ENCODE measurements at regions not wholly inside any gene's neighbourhood (a gene's known extent, or its start where the extent isn't known, plus 50 kb on each side); places are given as distances from the start of the nearest gene placed in this dataset.

- H3K27me3 ChIP-seq (replicated peaks in 1 of 2; ENCODE audit: control insufficient read depth in 2 of 2, insufficient read depth in 2 of 2, low read length in 1 of 2): no peaks in the 10 kb centered on the region
- BruUV-seq (replicated peaks): no TSS peak
- ChIA-PET SMC1A (ENCODE audit: uncharacterized antibody, unreplicated experiment) (interaction anchor here (0.7 to 14.2 kb wide), 6 partner anchors 12 to 926 kb away, joined by 3 to 154 read pairs (median 4); partner anchors contain the start of gene PLPP3), CTCF (interaction anchor here (0.7 to 12.9 kb wide), 2 partner anchors 69 to 175 kb away, joined by 3 to 257 read pairs; partner anchors contain the start of gene PLPP3), POLR2A (no interaction called here), RAD21 (ENCODE audit: unreplicated experiment) (interaction anchor here (0.5 to 1.4 kb wide), 3 partner anchors 10 to 173 kb away, joined by 3 to 6 read pairs (median 3); no protein-coding TSS in a partner anchor)
- WGBS (ENCODE audit: insufficient coverage, insufficient replicate concordance, low lambda C conversion rate, missing lambda C conversion rate): 56% methylated on average over 4 of the region's 4 CpGs
- intact Hi-C loops (cut with micrococcal nuclease; ENCODE audit: unreplicated experiment) (no loop called here), in situ Hi-C loops (cut with MboI) (no loop called here)
- no peak for ATAC-seq
- H3K4me2 ChIP-seq (ENCODE audit: control insufficient read depth, insufficient read depth): no peak overlapping the region
- FAIRE-seq: no peak
- DNase-seq (ENCODE audit: low read depth, low spot score): no peak
- TF ChIP-seq BCL11A (IDR thresholded peaks at IDR 0.05; ENCODE audit: low read depth, low read length): no peak
- TF ChIP-seq ETV6 (conservative IDR thresholded peaks at IDR 0.05 in 1 of 2, IDR thresholded peaks at IDR 0.05 in 1 of 2; ENCODE audit: borderline replicate concordance in 1 of 2, low read depth in 1 of 2): no peak
- TF ChIP-seq ZNF384 (IDR thresholded peaks at IDR 0.05; ENCODE audit: borderline replicate concordance, low read depth, low read length): no peak
- no peak for TF ChIP-seq BRCA1 (IDR thresholded peaks at IDR 0.05; ENCODE audit: low read depth, low read length)
- no peak for TF ChIP-seq RB1 (IDR thresholded peaks at IDR 0.05; ENCODE audit: borderline replicate concordance)
- TF ChIP-seq RAD21 (IDR thresholded peaks at IDR 0.05; ENCODE audit: insufficient read depth, low read depth, low read length): no peak
- TF ChIP-seq ZBED1 (IDR thresholded peaks at IDR 0.05; ENCODE audit: borderline replicate concordance): no peak
- TF ChIP-seq TBL1XR1 (IDR thresholded peaks at IDR 0.05; ENCODE audit: low read depth, low read length): no peak
- TF ChIP-seq PAX5 (IDR thresholded peaks at IDR 0.05; ENCODE audit: borderline replicate concordance, low read depth, low read length): no peak
- TF ChIP-seq POU2F2 (IDR thresholded peaks at IDR 0.05; ENCODE audit: borderline replicate concordance, low read depth, low read length): no peak
- TF ChIP-seq ESRRA (IDR thresholded peaks at IDR 0.05; ENCODE audit: low read length): no peak
- no peak for TF ChIP-seq MXI1 (IDR thresholded peaks at IDR 0.05; ENCODE audit: low read depth, low read length)
- TF ChIP-seq NR2C1 (IDR thresholded peaks at IDR 0.05): no peak
- TF ChIP-seq GATAD2B (conservative IDR thresholded peaks at IDR 0.05; ENCODE audit: low read depth): no peak
- TF ChIP-seq KDM1A (IDR thresholded peaks at IDR 0.05; ENCODE audit: borderline replicate concordance): no peak
- TF ChIP-seq ZNF207 (IDR thresholded peaks at IDR 0.05; ENCODE audit: borderline replicate concordance): no peak
- no peak for TF ChIP-seq RUNX3 (IDR thresholded peaks at IDR 0.05; ENCODE audit: low read length)
- TF ChIP-seq E2F8 (IDR thresholded peaks at IDR 0.05; ENCODE audit: low read depth, partially characterized antibody): no peak
- no peak for TF ChIP-seq MTA2 (IDR thresholded peaks at IDR 0.05; ENCODE audit: low read depth)
- TF ChIP-seq CEBPB (IDR thresholded peaks at IDR 0.05; ENCODE audit: borderline replicate concordance in 1 of 2, low read depth in 2 of 2, low read length in 2 of 2): no peak
- no peak overlapping the region for H3K27ac ChIP-seq (ENCODE audit: control insufficient read depth, insufficient read depth)
- H4K20me1 ChIP-seq (ENCODE audit: control insufficient read depth, insufficient read depth): no peaks in the 10 kb centered on the region
- no peaks in the 10 kb centered on the region for H3K9me3 ChIP-seq (replicated peaks; ENCODE audit: control insufficient read depth, insufficient read depth, low read length)
- no peak overlapping the region for H3K4me3 ChIP-seq
- no peaks in the 10 kb centered on the region for H3K79me2 ChIP-seq (ENCODE audit: control insufficient read depth, insufficient read depth, low read length)
- H2AFZ ChIP-seq (ENCODE audit: control insufficient read depth, low read depth, low read length): no peak overlapping the region
- H3K9ac ChIP-seq (ENCODE audit: control insufficient read depth, insufficient read depth, low read length): no peak overlapping the region
- H3K36me3 ChIP-seq (ENCODE audit: control insufficient read depth in 2 of 2, insufficient read depth in 2 of 2, low read length in 1 of 2): no peaks in the 10 kb centered on the region
- H3K4me1 ChIP-seq (ENCODE audit: control insufficient read depth, insufficient read depth, low read length): no peaks in the 10 kb centered on the region
Observed at GRCh38 chr1:56404066-56404465, 175.3 kb downstream of the PLPP3 start.
